Heart right ventricle (tissue), 16 donors: ENCODE measurements at regions not wholly inside any gene's neighbourhood (a gene's known extent, or its start where the extent isn't known, plus 50 kb on each side); places are given as distances from the start of the nearest gene placed in this dataset.

Experiments
- ATAC-seq, 8 donors: fragments of 200-7000 bp; cut with Tn5 transposase; one replicate each; pipeline ENCODE4 v1.9.1; 2020; ENCODE audit warnings: mild to moderate bottlenecking in 8 of 8, moderate library complexity in 8 of 8, moderate number of reproducible peaks in 1 of 8
- DNase-seq, 2 donors: peaks; one replicate each; pipeline ENCODE4 v3.0.0-alpha.2; 2020
- H3K27ac ChIP-seq, 10 donors: fragments of 200-600 bp; sonication (generic) in 2 of 10; one replicate each; pipeline versions ENCODE4 v1.5.0 to v1.8.0; 2020 to 2022; ENCODE audit warnings: mild to moderate bottlenecking in 3 of 10
- H3K27me3 ChIP-seq, 7 donors: fragments of 200-600 bp; one replicate each; pipeline ENCODE4 v1.8.0; 2021 to 2022; ENCODE audit warnings: mild to moderate bottlenecking in 2 of 7
- H3K36me3 ChIP-seq, 9 donors: fragments of 200-600 bp; sonication (generic) in 1 of 9; one replicate each; pipeline versions ENCODE4 v1.5.0 to v1.8.0; 2020 to 2022; ENCODE audit warnings: mild to moderate bottlenecking in 2 of 9
- H3K4me1 ChIP-seq, 9 donors: fragments of 200-600 bp; sonication (generic) in 1 of 9; one replicate each; pipeline versions ENCODE4 v1.5.0 to v1.8.0; 2020 to 2022; ENCODE audit warnings: mild to moderate bottlenecking in 4 of 9
- H3K4me3 ChIP-seq, 10 donors: fragments of 200-600 bp; sonication (generic) in 2 of 10; one replicate each; pipeline versions ENCODE4 v1.5.0 to v1.8.0; 2020 to 2022; ENCODE audit warnings: mild to moderate bottlenecking in 7 of 10, moderate library complexity in 2 of 10
- H3K9me3 ChIP-seq, 11 donors: fragments of 200-600 bp in 10 of 11; sonication (generic) in 2 of 11; one replicate each; pipeline versions ENCODE4 v1.5.0 to v1.8.0; 2013 to 2022; ENCODE audit warnings: mild to moderate bottlenecking in 2 of 11, control low read depth in 1 of 11, moderate library complexity in 1 of 11
- WGBS, 2 donors: extraction: QIAGEN DNeasy Blood & Tissue Kit; methylation state at CpG; one replicate each; pipeline ENCODE4 v1.1.7; 2013; ENCODE audit warnings: inconsistent platforms in 1 of 2; 5-methylcytosine and 5-hydroxymethylcytosine counted together
- intact Hi-C, 10 donors: fragments of 100-400 bp; cut with DNase I; formaldehyde crosslinking; loops; one replicate each; pipeline versions ENCODE4 v1.11.1 to v1.14.2; 2022
- TF ChIP-seq, protein P1 (sequence below), 9 donors: fragments of 200-600 bp; sonication (generic) in 2 of 9; IDR thresholded peaks; one replicate each; pipeline versions ENCODE4 v1.5.0 to v1.8.0; 2021 to 2022; ENCODE audit warnings: antibody characterized with exemption in 9 of 9, mild to moderate bottlenecking in 5 of 9, moderate library complexity in 1 of 9
- donor health status: Arrhythmogenic right ventricular cardiomyopathy.
- donor health status: ischemic (EF 13 %, LVEDD 7.1; RV severe dilation, severe dysfunction).
- donor health status: healthy with polysubstance abuse.
- donor health status: DM: no; HTN: yes; CAD: no.
- donor health status: DM: no; HTN: no; CAD: no.
- donor health status: ischemic (EF 25% LVEDD 6.9; RV normal size, moderate dysfunction).
- donor health status: ischemic (EF 25% LVEDD 5.7; RV mildly dilated, moderate dysfunction).
- donor health status: healthy.
- donor health status: DM: yes; HTN: yes; CAD: no.
- donor health status: Ischemic cardiomyopathy.
- donor health status: ischemic (EF 35%, LVEDD 5.7; RV mildly dilated, moderate dysfunction).
- donor health status: nonischemic (EF 11% LVEDD 7.7; RV severe dilation, severe dysfunction).
- donor health status: DM: yes; HTN: yes; CAD: no.
- donor health status: PGD.
- donor health status: ischemic (EF 29% LVEDD 5.4; RV normal size, mild dysfunction).
- donor health status: nonischemic (EF 23%, LVEDD 6.1; RV moderate dilation, normal function).

DNA sequence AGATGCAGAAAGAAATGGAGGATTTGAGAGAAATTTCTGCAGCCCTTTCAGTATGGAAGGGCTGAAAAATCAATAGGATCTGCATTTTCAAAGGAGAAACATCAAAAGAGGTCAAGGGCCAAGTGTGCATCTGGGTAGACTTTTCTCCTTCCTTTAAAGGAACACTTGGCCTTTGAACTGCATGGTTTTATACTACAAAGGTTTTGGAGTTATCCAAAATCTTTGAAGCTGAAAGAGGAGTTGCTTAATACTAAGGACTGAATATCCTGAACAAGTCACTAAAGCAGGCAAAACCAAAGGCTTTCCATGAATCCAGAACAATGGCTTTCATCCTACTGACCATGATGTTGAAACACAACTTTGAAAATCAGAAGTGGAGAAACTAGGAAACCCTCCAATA is 553.7 kb upstream of the LMCD1 start:
- ATAC-seq, result no peak
- Histone ChIP-seq H3K9me3 (no peaks in the 10 kb centered on the region), H3K27me3 (no peaks in the 10 kb centered on the region), H3K27ac (no peak overlapping the region), H3K4me3 (no peak overlapping the region), H3K4me1 (no peaks in the 10 kb centered on the region), H3K36me3 (no peaks in the 10 kb centered on the region)
- no peak for DNase-seq
- TF ChIP-seq, protein P1, sequence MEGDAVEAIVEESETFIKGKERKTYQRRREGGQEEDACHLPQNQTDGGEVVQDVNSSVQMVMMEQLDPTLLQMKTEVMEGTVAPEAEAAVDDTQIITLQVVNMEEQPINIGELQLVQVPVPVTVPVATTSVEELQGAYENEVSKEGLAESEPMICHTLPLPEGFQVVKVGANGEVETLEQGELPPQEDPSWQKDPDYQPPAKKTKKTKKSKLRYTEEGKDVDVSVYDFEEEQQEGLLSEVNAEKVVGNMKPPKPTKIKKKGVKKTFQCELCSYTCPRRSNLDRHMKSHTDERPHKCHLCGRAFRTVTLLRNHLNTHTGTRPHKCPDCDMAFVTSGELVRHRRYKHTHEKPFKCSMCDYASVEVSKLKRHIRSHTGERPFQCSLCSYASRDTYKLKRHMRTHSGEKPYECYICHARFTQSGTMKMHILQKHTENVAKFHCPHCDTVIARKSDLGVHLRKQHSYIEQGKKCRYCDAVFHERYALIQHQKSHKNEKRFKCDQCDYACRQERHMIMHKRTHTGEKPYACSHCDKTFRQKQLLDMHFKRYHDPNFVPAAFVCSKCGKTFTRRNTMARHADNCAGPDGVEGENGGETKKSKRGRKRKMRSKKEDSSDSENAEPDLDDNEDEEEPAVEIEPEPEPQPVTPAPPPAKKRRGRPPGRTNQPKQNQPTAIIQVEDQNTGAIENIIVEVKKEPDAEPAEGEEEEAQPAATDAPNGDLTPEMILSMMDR (IDR thresholded peaks at IDR 0.05), result no peak
- intact Hi-C loops, result no loop called here

DNA sequence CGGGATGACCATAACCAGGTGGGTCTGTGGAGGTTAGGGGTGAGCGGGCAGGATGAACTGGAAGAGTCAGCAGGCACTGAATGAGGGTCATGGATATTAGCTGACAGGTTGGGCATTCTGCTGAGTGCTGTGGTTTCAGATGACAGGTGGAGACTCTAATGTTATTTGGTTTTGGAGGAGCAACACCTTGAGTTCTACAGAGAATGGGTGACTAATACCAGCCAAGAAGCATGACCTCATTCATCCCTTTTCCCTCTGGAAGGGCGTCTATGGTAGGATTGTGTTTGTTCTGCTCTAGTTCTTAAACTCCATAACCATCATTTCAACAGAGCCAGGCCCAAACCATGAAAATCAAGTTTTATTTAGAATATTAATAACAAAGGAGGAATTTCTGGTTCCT is 550.7 kb upstream of the LMCD1 start:
- no peak for DNase-seq
- TF ChIP-seq, protein P1 (IDR thresholded peaks at IDR 0.05), result no peak
- Histone ChIP-seq H3K27me3 (no peaks in the 10 kb centered on the region), H3K9me3 (no peaks in the 10 kb centered on the region), H3K4me1 (no peaks in the 10 kb centered on the region), H3K4me3 (no peak overlapping the region), H3K36me3 (no peaks in the 10 kb centered on the region), H3K27ac (no peak overlapping the region)
- no peak for ATAC-seq
- WGBS, 2 donors, result 89 to 91% methylated on average over 3 of the region's 3 CpGs
- intact Hi-C loops, result no loop called here

DNA sequence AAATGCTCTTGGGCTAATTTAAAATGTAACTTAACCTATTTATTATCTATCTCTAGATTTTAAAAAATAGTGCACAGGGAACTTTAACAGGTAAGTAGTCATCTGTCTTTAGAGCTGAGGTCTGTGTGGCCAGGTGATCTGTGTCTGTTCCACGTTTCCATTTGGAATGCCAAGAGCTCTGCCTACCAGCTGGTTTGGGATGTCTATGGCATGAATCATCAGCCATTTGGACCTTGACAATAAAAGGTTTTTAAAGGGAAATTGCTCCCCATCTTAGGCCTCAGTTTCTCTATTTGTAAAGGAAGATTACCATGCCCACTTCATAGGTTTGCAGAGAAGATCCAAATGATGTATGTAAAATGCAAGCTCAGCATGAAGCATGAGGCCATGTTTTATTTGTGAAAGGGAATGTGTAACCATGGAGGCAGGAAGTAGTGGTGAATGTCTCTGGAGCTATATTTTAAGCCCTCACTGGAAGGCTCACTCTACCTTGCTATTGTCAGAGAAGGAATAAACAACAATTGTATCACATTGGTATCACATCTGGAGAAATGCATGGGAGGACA is 548.1 kb upstream of the LMCD1 start:
- DNase-seq (no peak), ATAC-seq (no peak)
- H3K27me3 ChIP-seq, result no peaks in the 10 kb centered on the region
- H3K4me3 ChIP-seq, result no peak overlapping the region
- 0 to 42% methylated on average over 1 of the region's 1 CpG for WGBS, 2 donors
- TF ChIP-seq, protein P1 (IDR thresholded peaks at IDR 0.05), result no peak
- no peaks in the 10 kb centered on the region for H3K9me3 ChIP-seq
- H3K4me1 ChIP-seq, result no peaks in the 10 kb centered on the region
- H3K27ac ChIP-seq, result no peak overlapping the region
- intact Hi-C loops, result no loop called here
- H3K36me3 ChIP-seq, result no peaks in the 10 kb centered on the region

DNA sequence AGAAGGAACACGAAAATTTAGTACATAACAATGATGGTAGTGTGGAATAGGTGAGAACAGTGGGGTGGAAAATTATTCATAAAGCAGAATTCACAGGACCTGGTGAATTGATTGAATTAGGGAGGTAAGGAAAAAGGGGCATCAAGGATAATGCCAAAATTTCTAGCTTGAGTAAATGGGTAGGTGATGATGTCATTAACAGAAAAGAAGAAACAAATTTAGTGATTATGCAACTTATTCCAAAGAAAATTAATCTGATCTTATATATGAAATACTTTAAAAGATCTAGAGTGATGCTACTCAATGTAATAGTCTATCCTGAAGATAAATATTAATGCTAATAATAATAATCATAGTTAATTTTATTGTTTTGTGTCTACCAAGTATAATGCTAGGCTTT is 544.6 kb upstream of the LMCD1 start:
- no peak overlapping the region for H3K4me3 ChIP-seq
- no peaks in the 10 kb centered on the region for H3K27me3 ChIP-seq
- DNase-seq (no peak), ATAC-seq (no peak)
- intact Hi-C loops, result no loop called here
- no peak overlapping the region for H3K27ac ChIP-seq
- no peaks in the 10 kb centered on the region for H3K4me1 ChIP-seq
- no peaks in the 10 kb centered on the region for H3K36me3 ChIP-seq
- TF ChIP-seq, protein P1 (IDR thresholded peaks at IDR 0.05), result no peak
- 84 to 86% methylated on average over 1 of the region's 1 CpG for WGBS, 2 donors
- H3K9me3 ChIP-seq, result no peaks in the 10 kb centered on the region
